GM12874 (cell line): ENCODE measurements at regions not wholly inside any gene's neighbourhood (a gene's known extent, or its start where the extent isn't known, plus 50 kb on each side); places are given as distances from the start of the nearest gene placed in this dataset.

Experiments
- CTCF ChIP-seq: IDR thresholded peaks from 2 replicates; pipeline ENCODE4 v1.5.1; 2011; ENCODE audit warnings: low read depth, mild to moderate bottlenecking, control low read depth, low read length, moderate library complexity; ENCODE audit not compliant: insufficient read depth

GRCh38 chr1:163766257-163766918, 444.6 kb downstream of the NUF2 start:
- TF ChIP-seq CTCF, result no peak

GRCh38 chr1:163768576-163768975, 446.8 kb downstream of the NUF2 start:
- no peak for TF ChIP-seq CTCF

GRCh38 chr1:163770265-163770664, 448.5 kb downstream of the NUF2 start:
- no peak for TF ChIP-seq CTCF

GRCh38 chr1:163771637-163772036, 449.9 kb downstream of the NUF2 start:
- TF ChIP-seq CTCF, result no peak

- no peak for TF ChIP-seq CTCF
Measured at GRCh38 chr1:163772246-163772645, 450.5 kb downstream of the NUF2 start.

- no peak for TF ChIP-seq CTCF
Measured at GRCh38 chr1:163773396-163773795, 451.6 kb downstream of the NUF2 start.

- no peak for TF ChIP-seq CTCF
Measured at GRCh38 chr1:163774401-163774945, 452.7 kb downstream of the NUF2 start.
